WI38 (cell line): ENCODE measurements at regions not wholly inside any gene's neighbourhood (a gene's known extent, or its start where the extent isn't known, plus 50 kb on each side); places are given as distances from the start of the nearest gene placed in this dataset.
"Not testable (repeated sequence)": the region's sequence is repeated elsewhere in the genome, so short reads cannot be mapped to it uniquely, and the experiment has no call there.

Source experiments
- H3K4me3 ChIP-seq: 2 replicates; pipeline ENCODE4 v1.5.1; 2011; ENCODE audit warnings: low read depth, mild to moderate bottlenecking, control low read depth, low read length
- CTCF ChIP-seq: IDR thresholded peaks from 2 replicates; pipeline ENCODE4 v1.5.1; 2012; ENCODE audit warnings: low read depth, mild to moderate bottlenecking, control low read depth, low read length

DNA sequence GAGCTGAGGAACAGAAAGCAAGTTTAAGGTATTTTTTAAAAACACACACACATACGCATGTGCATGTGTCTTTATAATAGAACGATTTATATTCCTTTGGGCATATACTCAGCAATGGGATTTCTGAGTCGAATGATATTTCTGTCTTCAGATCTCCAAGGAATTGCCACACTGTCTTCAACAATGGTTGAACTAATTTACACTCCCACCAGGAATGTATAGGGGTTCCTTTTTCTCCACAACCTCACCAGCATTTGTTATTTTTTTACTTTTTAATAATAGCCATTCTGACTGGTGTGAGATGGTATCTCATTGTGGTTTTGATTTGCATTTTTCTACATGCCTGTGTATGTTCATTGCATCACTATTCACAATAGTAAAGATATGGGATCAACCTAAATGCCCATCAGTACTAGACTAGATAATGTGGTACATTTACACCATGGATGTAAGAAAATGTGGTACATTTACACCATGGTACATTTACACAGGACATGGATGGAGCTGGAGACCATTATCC, 60.3 kb upstream of the MAP3K1 start:
- no peak overlapping the region for H3K4me3 ChIP-seq
- TF ChIP-seq CTCF: no peak

- H3K4me3 ChIP-seq: not testable (repeated sequence)
Observed at GRCh38 chr5:56753588-56753987, 61.8 kb upstream of the MAP3K1 start.

GRCh38 chr5:56751572-56752313, 63.6 kb upstream of the MAP3K1 start:
- TF ChIP-seq CTCF: no peak
- no peak overlapping the region for H3K4me3 ChIP-seq

GRCh38 chr5:56749842-56750241, 65.5 kb upstream of the MAP3K1 start:
- no peak for TF ChIP-seq CTCF
- H3K4me3 ChIP-seq: no peak overlapping the region

- no peak overlapping the region for H3K4me3 ChIP-seq
- TF ChIP-seq CTCF: no peak
Observed at GRCh38 chr5:56746553-56747339, 68.6 kb upstream of the MAP3K1 start.

DNA sequence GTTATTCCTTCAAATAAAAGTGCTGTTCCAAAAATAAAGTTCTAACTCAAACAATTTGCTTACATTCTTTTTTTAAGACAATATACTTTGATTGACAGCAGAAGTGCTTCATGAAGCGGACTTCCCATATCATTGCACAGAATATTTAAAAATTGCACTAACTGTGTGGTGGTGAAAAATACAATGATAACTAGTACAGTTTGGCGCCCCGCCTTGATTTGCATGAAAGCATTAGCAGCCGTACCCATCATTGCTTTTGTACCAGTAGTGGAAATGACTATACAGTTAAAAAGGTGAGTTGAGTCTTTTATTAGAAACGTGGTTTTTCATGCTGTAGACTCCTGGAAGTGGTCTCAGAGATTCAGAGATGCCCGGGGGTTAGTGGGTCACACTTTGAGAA, 69.5 kb upstream of the MAP3K1 start:
- no peak for TF ChIP-seq CTCF
- H3K4me3 ChIP-seq: no peak overlapping the region

GRCh38 chr5:56740868-56741267, 74.5 kb upstream of the MAP3K1 start:
- no peak overlapping the region for H3K4me3 ChIP-seq
- TF ChIP-seq CTCF: no peak
